Amniotic stem cell (primary cell): ENCODE measurements at regions not wholly inside any gene's neighbourhood (a gene's known extent, or its start where the extent isn't known, plus 50 kb on each side); places are given as distances from the start of the nearest gene placed in this dataset.
"Not testable (repeated sequence)": the region's sequence is repeated elsewhere in the genome, so short reads cannot be mapped to it uniquely, and the experiment has no call there.

Experiments used
- DNase-seq: peaks from one replicate; lab custom pipeline; 2025; lab: John Stamatoyannopoulos, UW

DNA sequence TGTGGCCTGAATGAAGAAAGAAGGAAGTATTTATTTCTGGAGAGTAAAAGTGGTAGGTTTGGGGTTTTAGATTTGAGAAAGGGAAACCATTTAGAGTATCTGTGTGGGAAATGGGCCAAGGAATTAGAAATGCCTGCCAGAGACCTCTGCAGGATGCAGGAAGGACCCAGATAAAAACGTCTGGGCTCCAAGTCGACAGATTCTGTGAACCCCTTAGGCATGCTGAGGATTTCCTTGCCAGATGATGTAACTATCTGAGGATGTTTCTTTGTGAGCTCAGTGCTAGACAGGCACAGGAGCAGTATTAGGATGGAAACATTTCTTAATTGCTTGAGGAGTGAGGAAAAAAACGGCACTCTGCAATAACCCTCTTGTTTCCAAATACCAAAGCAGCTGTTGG lies 251.8 kb upstream of the DMRT1 start:
- DNase-seq, result no peak

DNA sequence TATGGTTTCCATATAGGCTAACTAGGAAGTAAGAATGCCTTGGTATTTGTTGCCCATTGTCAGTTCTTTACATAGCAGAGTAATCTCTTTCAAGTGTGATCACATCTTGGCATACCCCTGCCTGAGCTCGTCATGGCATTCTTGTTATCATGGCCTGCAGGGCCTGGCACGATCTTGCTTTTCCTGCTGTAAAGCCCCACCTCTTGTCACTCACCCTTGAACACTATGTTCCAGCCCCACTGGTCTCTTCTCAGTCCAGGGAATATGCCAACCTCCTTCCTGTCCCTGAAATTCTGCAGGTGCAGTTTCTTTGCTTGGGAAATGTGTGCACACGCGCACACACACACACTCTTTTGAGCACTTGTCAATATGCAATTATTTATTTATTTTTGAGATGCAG lies 250.2 kb upstream of the DMRT1 start:
- no peak for DNase-seq

DNA sequence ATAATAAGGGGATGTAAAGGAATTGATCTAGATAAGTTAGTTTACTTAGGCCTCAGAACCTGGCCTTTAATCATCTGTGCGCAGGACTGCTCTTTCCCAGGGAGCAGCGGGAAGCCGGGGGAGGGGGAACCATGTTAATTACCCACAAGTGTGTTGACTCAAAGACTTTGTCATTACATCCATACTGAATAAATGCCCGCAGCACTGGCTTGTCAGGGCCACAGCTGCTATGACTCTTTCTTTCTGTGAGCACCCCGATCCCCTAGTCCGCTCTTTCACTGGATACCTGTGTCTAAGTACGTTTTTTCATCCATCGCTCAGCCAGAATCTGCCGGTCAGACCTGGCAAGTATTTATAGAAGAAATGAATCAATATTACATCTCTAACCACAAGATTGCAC lies 249.3 kb upstream of the DMRT1 start:
- no peak for DNase-seq

DNA sequence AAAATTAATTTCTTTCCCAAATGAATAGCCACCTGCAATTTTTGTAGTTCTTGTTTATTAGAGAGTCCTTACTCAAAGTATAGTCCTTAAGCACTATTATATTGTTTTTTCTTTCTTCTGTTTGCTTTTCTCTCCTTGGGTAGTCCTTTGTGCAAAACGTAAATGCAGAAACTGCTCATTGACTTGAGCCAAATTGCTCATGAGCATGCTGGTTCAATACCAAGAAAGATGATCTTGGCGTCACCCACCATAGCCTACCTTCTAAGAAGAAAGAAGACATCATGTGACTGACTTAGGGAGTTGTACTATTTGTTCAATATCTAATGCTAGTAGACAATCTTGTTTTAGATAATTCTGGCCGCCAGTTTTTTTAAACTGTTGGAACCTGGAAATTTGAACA lies 248.8 kb upstream of the DMRT1 start:
- DNase-seq, result no peak

DNA sequence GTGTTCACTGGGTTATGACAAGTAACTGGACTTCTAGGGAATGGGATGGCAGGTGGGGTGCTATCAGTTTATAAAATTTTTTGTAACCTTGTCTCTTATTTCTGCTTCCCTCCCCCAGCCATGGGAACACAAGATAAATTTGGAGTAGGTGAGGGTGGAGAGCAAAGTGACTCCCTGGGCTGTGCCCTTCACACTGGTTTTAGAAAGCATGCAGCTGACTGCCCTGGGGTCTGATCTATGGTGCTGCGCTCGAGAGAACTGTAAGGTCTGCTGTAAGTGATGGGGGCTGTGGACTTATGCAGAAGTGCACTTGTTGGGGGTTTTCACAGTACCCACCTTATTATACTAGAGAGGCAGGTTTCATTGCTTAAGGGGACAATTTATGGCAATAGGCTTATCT lies 247.7 kb upstream of the DMRT1 start:
- no peak for DNase-seq

DNA sequence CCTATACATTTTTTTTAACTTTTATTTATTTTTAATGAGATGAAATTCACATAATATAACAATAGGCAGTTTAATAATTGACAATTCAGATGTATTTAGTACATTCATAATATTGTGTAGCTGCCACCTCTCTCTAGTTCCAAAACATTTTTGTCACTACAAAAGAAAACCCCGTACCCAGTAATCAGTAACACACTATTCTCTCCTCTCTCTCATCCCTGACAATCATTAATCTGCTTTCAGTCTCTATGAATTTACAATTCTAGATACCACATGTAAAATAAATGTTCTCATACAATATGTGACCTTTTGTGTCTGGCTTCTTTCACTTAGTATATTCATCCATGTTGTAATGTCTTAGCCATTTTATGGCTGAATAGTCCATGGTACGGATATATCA lies 244.8 kb upstream of the DMRT1 start:
- DNase-seq, result no peak

DNA sequence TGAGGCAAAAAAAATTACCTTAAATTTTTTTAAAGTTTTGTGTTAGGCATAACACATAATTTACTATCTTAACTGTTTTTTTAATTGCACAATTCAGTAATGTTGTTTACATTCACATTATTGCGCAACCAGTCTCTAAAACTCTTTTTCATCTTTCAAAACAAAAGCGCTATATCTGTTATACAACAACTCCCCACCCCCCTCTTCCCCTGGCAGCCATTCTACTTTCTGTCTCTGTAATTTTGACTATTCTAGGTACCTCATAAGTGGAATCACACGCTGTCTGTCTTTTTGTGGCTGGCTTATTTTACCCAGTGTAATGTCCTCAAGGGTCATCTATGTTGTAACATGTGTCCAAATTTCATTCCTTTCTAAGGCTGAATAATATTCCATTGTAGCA lies 241.5 kb upstream of the DMRT1 start:
- DNase-seq, result no peak

DNA sequence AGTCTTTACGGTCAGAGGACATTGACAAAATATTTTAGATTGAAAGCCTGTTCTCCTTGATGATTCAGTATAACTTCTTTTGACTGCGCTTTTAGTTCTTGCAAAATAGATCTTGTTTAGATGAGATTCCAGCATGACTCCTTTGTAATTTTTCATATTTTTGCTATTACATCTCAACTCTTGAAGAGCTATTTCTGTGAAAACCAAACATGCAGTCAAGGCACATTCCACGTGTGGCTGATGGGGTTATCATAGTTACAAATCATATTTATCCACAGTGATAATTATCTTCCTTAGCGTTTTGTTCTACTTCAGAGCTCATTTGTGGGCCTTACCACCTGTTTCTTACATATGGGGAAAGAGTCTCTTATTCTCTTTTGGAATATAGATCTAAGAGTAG lies 238.8 kb upstream of the DMRT1 start:
- DNase-seq, result no peak

DNA sequence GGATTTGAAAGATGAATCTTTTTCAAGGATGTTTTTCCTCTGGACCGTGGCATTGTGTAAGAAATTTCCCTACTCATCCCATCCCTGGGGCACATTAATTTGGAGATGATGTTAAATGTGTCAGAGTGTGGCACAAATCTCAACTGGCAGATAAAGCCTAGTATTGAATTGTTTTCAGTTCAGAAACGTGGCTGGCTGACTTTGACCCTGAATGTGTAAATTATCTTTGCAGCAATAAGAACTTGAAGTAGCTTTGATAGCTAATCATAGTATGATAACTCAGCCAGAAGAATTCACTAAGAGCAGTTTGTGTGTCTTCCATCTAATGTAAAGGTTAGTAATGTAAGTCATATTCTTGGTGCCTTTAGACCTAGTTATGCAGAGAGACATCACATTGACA lies 238.4 kb upstream of the DMRT1 start:
- no peak for DNase-seq

DNA sequence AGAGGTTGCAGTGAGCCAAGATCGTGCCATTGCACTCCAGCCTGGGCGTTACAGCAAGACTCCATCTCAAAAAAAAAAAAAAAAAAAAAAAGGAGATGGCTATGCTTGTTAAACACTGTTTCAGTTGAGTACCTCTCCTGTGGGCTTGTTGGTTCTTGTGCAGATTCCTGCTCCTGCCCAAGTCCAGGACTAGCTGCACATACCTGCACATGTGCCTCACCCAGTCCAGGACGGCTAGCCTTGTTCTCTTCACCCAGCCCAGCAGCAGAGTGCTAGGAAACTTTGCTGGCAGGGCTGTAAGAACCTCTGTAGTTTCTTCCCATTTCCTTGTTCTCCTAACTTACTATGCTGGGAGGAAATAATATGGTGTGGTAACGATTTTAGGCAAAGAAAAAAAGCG lies 234.1 kb upstream of the DMRT1 start:
- DNase-seq, result no peak

DNA sequence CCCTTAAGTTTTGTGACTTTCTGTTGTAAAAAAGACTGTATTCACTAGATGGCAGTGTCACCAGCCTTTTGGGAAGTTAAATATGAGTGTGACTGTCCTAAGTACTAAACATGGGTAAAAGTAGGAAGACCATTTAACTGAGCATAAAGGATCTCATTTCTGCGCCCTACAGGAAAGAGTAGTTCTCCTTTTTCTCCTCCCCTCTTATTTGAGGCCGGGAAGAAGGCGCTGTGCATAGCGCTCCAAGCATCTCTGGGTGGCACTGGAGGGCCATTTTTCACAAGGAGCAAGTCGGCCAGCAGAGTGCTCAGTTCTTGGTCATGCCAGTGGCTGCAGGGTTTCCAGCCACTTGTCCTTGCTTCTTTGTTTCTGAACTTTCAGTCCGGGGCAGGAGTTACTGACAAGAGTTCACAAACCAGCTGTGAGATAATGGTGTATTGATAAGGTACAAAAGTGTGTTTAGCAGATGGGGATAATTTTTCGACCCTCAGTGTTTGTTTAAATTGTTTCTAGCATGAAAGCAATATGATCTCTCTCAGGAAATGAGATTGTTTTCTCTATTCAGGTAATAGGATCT lies 227.6 kb upstream of the DMRT1 start:
- peak; percentile 82 for DNase-seq

DNA sequence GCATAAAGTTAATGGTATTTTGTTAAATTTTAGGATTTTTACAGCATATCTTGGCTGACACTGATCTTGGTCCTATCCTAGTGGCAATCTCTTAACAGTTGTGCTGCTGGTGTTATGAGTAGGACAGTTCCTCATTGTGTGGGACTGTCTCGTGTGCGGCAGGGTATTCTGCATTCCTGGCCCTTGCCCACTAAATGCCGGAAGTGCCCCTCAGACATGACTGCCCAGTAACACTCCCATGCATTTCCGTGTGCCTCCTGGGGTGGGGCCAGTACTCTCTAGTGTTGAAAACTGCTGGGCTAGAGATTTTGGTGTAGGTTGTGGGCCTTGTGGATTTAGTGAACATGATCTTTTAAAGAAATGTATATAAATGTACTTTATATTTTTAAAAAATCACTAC lies 227.1 kb upstream of the DMRT1 start:
- no peak for DNase-seq

DNA sequence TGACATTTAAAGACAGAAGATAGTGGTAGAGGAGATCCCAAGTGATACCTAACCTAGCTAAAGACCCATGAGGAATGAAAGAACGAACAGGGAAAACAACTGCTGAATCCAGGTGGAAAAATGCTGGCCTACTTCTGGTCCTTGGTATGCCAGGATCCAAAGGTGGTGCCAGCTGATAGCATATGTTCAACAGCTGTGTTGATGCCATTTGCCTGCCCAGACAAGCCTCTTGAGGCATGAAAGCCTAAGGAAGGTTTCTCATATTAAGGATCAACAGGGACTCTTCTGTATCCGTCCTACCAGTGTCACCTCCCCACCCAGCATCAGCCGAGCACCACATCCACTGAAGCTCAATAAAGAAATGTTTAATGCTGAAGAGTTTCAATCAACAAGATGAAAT lies 225.7 kb upstream of the DMRT1 start:
- DNase-seq, result no peak

DNA sequence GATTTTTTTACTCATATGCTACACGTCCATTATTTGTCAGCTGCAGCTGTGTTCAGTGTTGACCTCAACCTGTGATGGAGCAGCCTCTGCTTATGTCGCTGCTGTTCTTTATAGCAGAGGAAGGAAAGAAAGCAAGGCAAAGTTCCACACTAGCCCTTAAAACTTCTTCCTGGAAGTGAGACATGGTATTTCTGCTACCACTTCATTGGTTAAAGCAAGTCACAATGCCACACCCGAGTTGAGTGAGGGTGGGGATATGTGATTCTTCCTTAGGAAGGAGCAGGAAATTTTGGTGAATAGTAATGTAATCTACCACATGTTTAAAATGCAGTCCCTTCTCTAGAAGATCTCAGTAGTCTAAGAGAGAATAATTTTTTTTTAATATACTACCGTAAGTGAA lies 224.8 kb upstream of the DMRT1 start:
- no peak for DNase-seq

DNA sequence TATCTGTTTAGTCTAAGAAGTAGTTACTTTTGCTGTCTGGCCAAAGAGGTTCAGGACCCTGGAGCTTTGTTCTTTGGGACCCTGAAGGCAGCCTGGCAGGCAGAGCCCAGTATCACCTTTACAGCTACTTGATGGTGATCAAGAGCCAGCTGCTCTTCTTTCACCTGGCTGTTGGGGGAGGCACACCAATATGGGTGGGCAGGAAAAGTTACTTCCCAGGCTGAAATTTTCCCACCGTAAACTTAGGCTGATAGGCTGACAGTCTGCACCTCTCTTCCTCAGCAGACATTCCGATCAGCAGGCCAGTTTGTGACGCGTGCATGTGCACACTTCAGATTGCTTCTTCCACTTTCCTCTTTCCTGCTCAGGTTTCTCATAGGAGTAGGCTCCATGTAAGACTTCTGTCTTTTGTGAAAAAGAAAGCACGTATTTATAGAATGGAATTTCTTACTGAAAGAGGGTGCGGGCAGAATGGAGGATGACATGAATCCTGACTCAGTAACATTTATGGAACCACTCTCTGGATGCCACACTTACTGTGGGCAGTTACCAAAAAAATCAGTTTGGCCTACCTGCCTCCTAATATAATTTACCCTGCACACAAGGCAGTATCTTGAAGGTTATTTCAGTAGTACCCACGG lies 223.9 kb upstream of the DMRT1 start:
- DNase-seq, result no peak

DNA sequence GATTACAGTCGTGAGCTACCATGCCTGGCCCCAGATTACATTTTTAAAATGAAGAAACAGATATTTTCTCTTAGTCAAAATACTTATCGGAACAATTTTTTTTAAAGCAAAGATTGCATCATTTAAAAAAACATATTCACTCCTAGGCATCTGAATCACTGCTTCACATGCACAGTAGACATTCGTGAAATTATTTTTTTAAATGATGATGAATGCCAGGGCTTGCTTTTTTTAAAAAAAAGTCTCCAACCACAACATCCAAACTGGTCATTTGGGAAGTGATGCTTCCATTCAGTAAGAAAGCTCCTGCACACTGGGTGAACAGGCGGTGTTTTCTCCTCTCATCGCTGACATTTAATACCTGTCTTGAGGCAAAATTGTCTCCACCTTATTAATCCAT lies 223.0 kb upstream of the DMRT1 start:
- DNase-seq, result peak; percentile 36

DNA sequence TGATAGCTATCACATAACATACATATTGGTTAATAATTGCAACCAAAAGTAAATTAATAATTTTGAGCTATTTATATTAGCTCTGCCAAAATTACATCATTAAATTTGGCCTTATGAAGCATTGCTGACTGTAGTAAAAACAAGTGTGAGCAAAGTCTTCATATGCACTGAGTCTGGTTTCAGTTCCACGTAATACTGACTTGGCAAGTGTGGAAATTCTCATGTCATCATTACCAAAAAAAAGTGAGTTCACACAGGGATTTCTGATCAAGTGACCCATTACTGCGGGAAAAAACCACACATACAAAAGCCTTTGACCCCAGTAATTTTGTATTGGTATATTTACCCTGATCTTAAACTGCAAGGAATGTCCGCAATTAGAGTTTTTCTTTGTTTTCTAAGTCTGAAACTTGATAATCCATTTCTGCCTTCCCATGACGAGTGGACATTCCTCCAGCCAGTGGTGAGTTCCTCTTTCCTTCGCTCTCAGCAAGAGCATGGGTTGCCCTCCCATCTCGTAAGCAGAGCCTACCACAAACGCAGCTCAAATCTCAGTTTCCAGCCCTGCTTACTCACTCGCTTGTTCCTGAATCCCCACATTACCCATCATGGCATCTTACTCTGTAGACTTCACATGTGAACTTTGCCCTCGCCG lies 220.2 kb upstream of the DMRT1 start:
- DNase-seq, result no peak

DNA sequence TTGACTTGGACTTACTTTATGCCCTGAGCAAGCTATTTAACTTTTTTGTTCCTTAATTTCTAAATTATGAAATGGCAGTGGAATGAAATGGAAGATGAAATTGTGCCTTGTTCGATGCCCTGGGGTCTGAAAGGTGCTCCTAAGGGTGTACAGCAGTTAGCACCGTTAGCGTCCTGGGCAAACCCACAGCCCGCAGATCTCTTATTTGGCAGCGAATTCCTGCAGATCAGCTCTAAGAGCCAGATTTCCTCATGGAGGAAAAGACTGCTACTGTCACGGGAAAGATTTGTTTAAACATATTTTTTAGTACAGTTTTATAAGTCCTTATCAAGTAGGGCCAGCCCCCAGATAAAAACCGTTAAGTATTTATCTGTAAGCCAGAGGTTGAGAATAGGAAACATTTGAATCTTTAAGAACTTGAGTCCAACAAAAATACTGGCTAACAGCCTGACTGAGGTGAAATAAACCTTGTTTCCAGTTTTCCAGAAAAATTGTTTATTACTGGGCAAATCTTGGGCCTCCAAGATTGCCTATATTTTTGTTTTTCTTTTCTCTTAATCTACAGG lies 216.5 kb upstream of the DMRT1 start:
- DNase-seq, result no peak

DNA sequence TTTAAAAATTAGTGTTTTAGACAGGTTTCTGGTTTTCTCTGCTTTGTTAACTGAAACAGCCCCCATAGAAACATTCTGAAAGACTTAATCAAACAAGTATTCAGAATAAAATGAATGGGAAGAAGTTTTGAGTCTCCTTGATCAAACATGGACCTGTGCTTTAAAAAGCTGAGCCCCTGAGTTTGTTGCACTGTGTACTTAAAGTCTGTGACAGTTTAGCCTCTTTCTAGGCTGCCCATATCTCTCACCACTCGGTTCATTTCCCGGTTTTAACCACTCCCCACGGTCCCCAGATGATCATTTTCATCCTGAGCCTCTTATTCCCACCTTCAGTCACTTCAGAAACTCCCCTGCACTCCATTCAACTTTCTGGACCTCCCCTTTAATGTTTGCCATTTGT lies 215.9 kb upstream of the DMRT1 start:
- no peak for DNase-seq

DNA sequence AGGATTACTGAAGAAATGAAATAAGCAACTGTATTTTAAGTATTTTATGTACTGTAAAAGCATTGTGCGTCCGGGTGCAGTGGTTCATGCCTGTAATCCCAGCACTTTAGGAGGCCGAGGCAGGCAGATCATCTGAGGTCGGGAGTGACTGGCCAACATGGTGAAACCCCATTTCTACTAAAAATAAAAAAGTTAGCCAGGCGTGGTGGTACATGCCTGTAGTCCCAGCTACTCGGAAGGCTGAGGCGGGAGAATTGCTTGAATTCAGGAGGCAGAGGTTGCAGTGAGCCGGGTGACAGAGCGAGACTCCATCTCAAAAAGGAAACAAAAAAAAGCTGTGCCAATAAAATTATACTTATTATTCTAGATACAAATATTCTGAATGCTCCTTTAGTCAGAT lies 215.4 kb upstream of the DMRT1 start:
- DNase-seq, result not testable (repeated sequence)

DNA sequence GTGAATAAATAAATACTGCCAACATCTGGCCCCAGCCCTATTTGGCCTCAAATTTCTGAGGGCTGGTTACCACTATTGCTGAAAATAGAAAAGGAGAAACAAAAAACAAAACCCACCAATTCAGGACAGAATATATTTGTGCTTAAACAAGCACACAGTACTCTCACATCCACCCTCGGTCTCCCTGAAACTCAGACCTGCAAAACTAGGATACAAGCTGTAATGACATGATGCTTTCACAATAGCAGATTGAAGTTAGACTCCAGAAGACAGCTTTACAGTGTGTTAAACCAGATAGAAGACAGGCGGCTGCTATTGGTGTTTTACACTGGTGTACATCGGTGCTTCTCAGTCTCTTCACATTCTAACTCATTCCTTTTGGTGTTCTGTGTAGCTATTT lies 214.9 kb upstream of the DMRT1 start:
- no peak for DNase-seq

DNA sequence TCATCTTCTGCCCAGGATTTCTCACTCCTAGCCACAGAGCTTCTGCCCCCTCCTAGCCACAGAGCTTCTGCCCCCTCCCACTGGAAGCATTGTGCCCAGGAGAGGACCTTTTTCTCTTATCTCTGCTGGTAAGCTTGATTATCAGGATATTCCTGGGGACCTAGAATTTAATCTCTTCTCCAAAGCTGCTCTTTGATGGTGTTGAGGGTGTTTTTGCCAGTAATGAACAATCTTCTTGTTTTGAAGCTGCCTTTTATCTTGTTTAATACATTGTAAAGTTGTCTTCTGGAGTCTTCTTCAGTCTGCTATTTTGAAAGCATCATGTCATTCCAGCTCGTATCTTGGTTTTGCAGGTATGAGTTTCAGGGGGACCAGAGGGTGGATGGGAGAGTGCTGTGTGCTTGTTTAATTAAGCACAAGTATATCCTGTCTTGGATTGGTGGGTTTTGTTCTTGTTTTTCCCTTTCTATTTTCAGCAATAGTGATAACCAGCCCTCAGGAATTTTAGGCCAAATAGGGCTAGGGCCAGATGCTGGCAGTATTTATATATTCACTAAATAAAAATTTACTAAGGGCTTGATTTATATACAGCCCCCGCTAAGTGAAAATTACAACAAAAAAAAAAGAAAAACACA lies 214.0 kb upstream of the DMRT1 start:
- no peak for DNase-seq

DNA sequence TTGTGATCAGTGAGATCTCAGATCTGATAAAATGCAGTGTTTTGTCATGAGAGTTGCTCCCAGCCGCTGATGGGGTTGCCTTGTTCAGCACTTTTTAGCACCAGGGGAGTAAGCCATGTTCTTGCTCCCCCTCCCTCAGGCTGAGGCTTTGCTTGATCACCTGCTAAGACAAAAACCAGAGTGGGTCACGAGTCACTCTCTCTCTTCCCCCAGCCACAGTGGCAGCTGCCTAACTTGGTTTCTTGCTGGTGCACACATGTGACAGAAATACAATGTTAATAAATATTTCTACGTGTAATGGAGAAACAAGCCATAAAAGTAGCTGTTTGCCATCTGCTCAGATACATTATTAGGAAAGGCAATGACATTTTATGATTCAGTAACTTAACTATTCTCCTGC lies 212.4 kb upstream of the DMRT1 start:
- no peak for DNase-seq
